C4-2B (cell line): ENCODE measurements at regions not wholly inside any gene's neighbourhood (a gene's known extent, or its start where the extent isn't known, plus 50 kb on each side); places are given as distances from the start of the nearest gene placed in this dataset.

Experiments
- H3K27ac ChIP-seq: fragments of 450-650 bp; 2 replicates; pipeline ENCODE4 v1.5.1; 2017
- ZFX ChIP-seq: fragments of 450-650 bp; IDR thresholded peaks from 2 replicates; pipeline ENCODE4 v1.6.1; 2017
- TF ChIP-seq, protein P1 (sequence below): fragments of 450-650 bp; conservative IDR thresholded peaks from 2 replicates; pipeline ENCODE4 v1.5.1; 2017; ENCODE audit warnings: mild to moderate bottlenecking

DNA sequence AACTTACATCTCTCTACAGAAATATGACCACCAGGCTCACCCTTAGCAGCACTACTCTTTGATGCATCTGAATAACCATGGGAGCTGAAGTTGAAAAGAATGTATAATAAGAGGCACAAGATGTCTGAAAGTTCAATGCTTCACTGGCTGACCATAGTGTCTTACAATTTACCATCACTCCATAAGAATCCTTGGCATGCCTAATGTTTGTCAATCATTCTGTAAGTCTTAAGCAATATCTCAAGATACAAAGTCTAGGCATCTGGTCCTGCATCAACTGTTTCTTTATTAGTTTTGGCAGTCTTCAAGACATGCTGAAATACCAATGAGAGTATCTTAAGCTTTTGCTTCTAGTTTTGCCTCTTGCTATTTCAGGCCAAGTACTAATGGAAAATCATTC is 755.5 kb downstream of the STIM2 start:
- no peak overlapping the region for H3K27ac ChIP-seq
- TF ChIP-seq, protein P1, sequence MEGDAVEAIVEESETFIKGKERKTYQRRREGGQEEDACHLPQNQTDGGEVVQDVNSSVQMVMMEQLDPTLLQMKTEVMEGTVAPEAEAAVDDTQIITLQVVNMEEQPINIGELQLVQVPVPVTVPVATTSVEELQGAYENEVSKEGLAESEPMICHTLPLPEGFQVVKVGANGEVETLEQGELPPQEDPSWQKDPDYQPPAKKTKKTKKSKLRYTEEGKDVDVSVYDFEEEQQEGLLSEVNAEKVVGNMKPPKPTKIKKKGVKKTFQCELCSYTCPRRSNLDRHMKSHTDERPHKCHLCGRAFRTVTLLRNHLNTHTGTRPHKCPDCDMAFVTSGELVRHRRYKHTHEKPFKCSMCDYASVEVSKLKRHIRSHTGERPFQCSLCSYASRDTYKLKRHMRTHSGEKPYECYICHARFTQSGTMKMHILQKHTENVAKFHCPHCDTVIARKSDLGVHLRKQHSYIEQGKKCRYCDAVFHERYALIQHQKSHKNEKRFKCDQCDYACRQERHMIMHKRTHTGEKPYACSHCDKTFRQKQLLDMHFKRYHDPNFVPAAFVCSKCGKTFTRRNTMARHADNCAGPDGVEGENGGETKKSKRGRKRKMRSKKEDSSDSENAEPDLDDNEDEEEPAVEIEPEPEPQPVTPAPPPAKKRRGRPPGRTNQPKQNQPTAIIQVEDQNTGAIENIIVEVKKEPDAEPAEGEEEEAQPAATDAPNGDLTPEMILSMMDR: no peak
- TF ChIP-seq ZFX: no peak

DNA sequence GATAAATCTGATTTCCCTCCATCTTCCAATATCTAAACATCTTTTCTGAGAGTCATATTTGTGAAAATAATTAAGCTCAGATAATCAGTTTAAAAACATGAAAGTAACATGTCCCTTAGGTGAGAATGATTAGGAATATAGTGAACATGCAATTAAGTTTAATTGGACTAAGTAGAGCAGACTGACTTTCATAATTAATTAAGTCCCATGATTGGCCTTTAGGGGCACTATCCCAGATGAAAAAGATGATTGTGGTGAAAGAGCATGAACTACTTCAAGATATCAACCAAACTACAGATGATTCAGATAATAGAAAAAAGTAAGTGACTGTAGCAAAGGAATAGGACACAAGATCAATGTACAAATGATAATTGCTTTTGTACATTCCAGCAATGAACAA is 758.8 kb downstream of the STIM2 start:
- no peak overlapping the region for H3K27ac ChIP-seq
- TF ChIP-seq, protein P1: peak; percentile 20
- no peak for TF ChIP-seq ZFX

DNA sequence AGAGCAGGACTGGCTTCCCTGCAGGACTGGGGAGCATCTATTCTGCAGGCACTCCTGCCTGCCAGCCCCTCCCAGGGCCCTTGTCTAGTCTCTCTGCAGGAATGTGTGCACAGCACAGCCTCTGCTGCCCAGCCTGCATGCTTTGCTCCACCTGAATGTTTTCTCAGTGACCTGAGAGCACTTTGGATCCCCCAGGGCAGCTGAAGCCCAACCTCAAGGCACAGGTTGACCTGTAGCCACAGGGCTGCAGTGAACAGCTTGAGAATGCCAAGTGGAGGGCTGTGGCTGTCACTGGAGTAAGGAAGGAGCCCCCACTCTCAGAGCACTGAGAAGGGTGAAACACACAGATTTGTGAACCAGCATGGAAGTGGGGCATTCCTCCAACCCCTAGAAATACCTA is 760.2 kb downstream of the STIM2 start:
- H3K27ac ChIP-seq: no peak overlapping the region
- TF ChIP-seq, protein P1: no peak
- no peak for TF ChIP-seq ZFX

DNA sequence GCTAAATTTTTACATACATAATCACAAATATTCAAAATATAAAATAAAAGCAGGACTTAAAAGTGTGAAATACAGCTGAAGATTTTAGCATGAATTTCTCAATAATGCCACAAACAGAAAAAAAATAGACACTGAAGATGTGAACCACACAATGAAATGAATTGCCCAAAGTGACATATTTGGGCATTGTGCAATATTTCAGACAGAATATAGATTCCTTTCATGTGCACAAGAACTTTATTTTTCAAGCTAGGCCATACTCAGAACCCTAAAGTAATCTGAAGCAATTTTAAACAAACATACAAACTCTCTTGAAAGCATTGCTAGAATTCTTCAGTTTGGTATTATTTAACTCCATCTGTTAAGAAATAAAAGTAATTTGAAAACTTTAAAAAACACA is 764.1 kb downstream of the STIM2 start:
- H3K27ac ChIP-seq: no peak overlapping the region
- no peak for TF ChIP-seq ZFX
- TF ChIP-seq, protein P1: no peak

DNA sequence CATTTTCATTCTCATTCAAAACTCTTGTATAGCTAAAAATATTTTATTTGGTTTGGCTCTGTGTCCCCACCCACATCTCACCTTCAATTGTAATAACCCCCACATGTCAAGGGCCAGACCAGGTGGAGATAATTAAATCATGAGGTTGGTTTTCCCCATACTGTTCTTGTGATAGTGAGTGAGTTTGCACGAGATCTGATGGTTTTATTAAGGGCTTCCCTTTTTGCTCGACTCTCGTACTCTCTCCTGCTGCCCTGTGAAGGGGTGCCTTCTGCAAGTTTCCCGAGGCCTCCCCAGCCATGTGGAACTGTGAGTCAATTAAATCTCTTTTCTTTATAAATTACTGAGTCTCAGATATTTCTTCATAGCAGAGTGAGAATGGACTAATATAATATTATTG is 768.0 kb downstream of the STIM2 start:
- TF ChIP-seq ZFX: no peak
- TF ChIP-seq, protein P1: no peak
- no peak overlapping the region for H3K27ac ChIP-seq

DNA sequence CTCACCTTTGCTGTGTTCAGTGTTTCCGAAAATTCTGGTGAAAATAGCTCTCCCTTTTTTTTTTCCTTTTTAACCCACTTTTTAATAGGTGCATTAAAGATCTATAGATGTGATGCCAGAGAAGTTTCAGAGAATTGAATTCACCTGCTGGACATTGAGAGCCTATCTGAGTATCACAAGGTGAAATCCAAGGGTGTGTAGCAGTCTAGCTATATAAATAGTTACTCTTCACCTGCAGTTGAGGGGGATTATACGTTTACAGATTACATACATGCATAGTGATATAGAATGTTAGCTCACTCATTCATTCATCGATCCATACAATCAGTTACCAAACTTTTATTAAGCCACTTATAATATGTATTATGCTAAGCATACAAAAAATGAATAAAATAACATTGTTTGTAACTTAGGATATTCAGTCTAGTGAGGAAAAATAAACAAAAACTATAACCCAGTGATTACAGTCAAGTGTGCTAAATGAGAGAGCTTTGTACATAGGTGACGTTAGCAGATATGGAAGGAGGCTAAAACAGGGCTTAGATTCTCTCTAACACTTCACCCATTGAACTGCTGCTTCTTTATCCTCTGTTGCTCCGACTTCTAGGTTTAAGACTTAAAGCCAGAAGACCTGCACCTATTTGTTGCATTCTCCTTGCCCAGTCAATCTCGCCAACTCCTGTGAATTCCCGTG is 769.0 kb downstream of the STIM2 start:
- no peak for TF ChIP-seq ZFX
- TF ChIP-seq, protein P1: no peak
- H3K27ac ChIP-seq: no peak overlapping the region

DNA sequence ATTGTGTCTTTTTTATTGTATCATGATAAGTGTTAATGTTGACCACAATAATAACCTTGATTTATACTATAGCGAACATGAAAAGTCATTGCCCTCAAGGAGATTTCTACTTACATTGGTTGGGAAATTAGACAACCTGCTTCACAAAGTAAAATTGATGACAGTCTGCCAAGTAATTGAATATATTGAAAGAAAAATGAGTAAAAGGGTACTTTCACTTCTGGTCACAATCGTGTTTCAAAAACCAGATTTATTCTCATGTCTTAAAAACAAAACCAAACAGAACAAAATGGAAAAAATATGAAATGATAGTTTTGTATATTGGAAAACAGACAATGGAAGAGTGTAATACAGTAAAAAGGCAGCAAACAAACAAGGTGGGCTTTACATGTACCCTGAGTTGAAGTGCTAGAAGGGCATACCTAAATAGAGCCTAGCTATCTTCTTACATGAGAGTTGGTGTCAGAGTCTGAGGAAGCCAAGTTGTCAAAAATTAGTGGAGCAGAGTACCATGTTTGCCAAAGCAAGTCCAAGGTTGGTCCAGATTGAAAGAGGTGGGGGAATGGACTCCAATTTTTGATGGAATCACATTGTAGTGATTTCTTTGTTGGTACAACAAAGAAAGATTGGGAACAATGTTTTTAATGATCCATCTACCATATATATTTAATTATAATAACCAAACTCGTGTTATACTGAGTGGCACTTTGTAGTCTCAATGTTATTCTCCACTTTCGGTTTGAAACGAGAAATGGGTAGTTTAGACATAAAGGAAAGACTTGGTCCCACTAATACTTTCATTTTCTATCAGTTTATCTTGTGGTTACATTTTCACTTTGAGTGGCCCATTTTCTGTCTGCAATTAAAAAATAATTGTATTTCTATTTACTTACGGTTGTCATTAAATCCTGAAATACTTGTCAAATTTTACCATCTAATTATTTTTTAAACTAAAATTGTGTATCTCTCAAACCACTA is 775.6 kb downstream of the STIM2 start:
- H3K27ac ChIP-seq: no peak overlapping the region
- TF ChIP-seq ZFX: no peak
- TF ChIP-seq, protein P1: no peak
